ENCODE measurements at regions not wholly inside any gene's neighbourhood (a gene's known extent, or its start where the extent isn't known, plus 50 kb on each side); places are given as distances from the start of the nearest gene placed in this dataset.

GRCh38 chr9:29336281-29336680 lies 1763.0 kb upstream of the C9orf72 start:
- Mint-ChIP-seq H3K36me3 (no peaks in the 10 kb centered on the region), H3K4me3 (no peak overlapping the region), H3K27me3 (no peaks in the 10 kb centered on the region), H3K4me1 (no peaks in the 10 kb centered on the region), H3K27ac (no peak overlapping the region), H3K9me3 (peaks cover 0 to 4% (median 3%) of the 10 kb centered on the region in 3 donors)
- CTCF ChIA-PET, result no interaction called here
- no CpG with 5 or more reads among the region's 3 CpGs for WGBS (ENCODE audit: insufficient coverage)
- Histone ChIP-seq H3K9me3 (no peaks in the 10 kb centered on the region), H3K27me3 (replicated peaks in 1 of 2; ENCODE audit: control insufficient read depth in 2 of 2, extremely low read depth in 1 of 2, insufficient read depth in 2 of 2, low read length in 1 of 2) (no peaks in the 10 kb centered on the region), H3K27ac (ENCODE audit: low read length) (no peak overlapping the region), H3K36me3 (ENCODE audit: control insufficient read depth in 2 of 2, extremely low read depth in 1 of 2, insufficient read depth in 1 of 2, low read length in 1 of 2) (no peaks in the 10 kb centered on the region), H3K4me1 (ENCODE audit: control insufficient read depth in 1 of 2, extremely low read depth in 1 of 2, insufficient read depth in 2 of 2, low read length in 2 of 2) (no peaks in the 10 kb centered on the region), H3K4me3 (ENCODE audit: control insufficient read depth in 1 of 2, extremely low read depth in 1 of 2, low read length in 1 of 2) (no peak overlapping the region)
- no peak for ATAC-seq (replicated peaks in 1 of 4)
- POLR2A ChIA-PET, result no interaction called here
- no peak for DNase-seq

- Mint-ChIP-seq H3K4me3 (no peak overlapping the region), H3K9me3 (peaks cover 0 to 6% (median 0%) of the 10 kb centered on the region in 3 donors), H3K27ac (no peak overlapping the region), H3K27me3 (no peaks in the 10 kb centered on the region), H3K36me3 (no peaks in the 10 kb centered on the region), H3K4me1 (no peaks in the 10 kb centered on the region)
- no peak for ATAC-seq (replicated peaks in 1 of 4)
- Histone ChIP-seq H3K36me3 (ENCODE audit: control insufficient read depth in 2 of 2, extremely low read depth in 1 of 2, insufficient read depth in 1 of 2, low read length in 1 of 2) (no peaks in the 10 kb centered on the region), H3K9me3 (no peaks in the 10 kb centered on the region), H3K4me1 (ENCODE audit: control insufficient read depth in 1 of 2, extremely low read depth in 1 of 2, insufficient read depth in 2 of 2, low read length in 2 of 2) (no peaks in the 10 kb centered on the region), H3K4me3 (ENCODE audit: control insufficient read depth in 1 of 2, extremely low read depth in 1 of 2, low read length in 1 of 2) (no peak overlapping the region), H3K27ac (ENCODE audit: low read length) (no peak overlapping the region), H3K27me3 (replicated peaks in 1 of 2; ENCODE audit: control insufficient read depth in 2 of 2, extremely low read depth in 1 of 2, insufficient read depth in 2 of 2, low read length in 1 of 2) (no peaks in the 10 kb centered on the region)
- no CpG with 5 or more reads among the region's 2 CpGs for WGBS (ENCODE audit: insufficient coverage)
- POLR2A ChIA-PET, result no interaction called here
- no peak for DNase-seq
- CTCF ChIA-PET, result no interaction called here
Observed at GRCh38 chr9:29339387-29339786, 1766.1 kb upstream of the C9orf72 start.

GRCh38 chr9:29348999-29349398 lies 1775.7 kb upstream of the C9orf72 start:
- H3K9me3 ChIP-seq, result peaks cover 2% of the 10 kb centered on the region
- Mint-ChIP-seq H3K4me1 (no peaks in the 10 kb centered on the region), H3K27ac (no peak overlapping the region), H3K27me3 (no peaks in the 10 kb centered on the region), H3K4me3 (no peak overlapping the region), H3K9me3 (peaks cover 3 to 6% (median 4%) of the 10 kb centered on the region in 3 donors), H3K36me3 (no peaks in the 10 kb centered on the region)
- H3K4me1 ChIP-seq (ENCODE audit: control insufficient read depth in 1 of 2, extremely low read depth in 1 of 2, insufficient read depth in 2 of 2, low read length in 2 of 2), result no peaks in the 10 kb centered on the region
- no peak overlapping the region for H3K4me3 ChIP-seq (ENCODE audit: control insufficient read depth in 1 of 2, extremely low read depth in 1 of 2, low read length in 1 of 2)
- ATAC-seq (replicated peaks in 1 of 4) (no peak), DNase-seq (no peak)
- POLR2A ChIA-PET, result no interaction called here
- H3K27me3 ChIP-seq (replicated peaks in 1 of 2; ENCODE audit: control insufficient read depth in 2 of 2, extremely low read depth in 1 of 2, insufficient read depth in 2 of 2, low read length in 1 of 2), result no peaks in the 10 kb centered on the region
- no CpG with 5 or more reads among the region's 1 CpG for WGBS (ENCODE audit: insufficient coverage)
- no peak overlapping the region for H3K27ac ChIP-seq (ENCODE audit: low read length)
- CTCF ChIA-PET, result no interaction called here
- H3K36me3 ChIP-seq (ENCODE audit: control insufficient read depth in 2 of 2, extremely low read depth in 1 of 2, insufficient read depth in 1 of 2, low read length in 1 of 2), result no peaks in the 10 kb centered on the region

GRCh38 chr9:29389421-29389820 lies 1816.1 kb upstream of the C9orf72 start:
- WGBS (ENCODE audit: insufficient coverage), result 67% methylated on average over 1 of the region's 1 CpG
- Histone ChIP-seq H3K36me3 (ENCODE audit: control insufficient read depth in 2 of 2, extremely low read depth in 1 of 2, insufficient read depth in 1 of 2, low read length in 1 of 2) (no peaks in the 10 kb centered on the region), H3K9me3 (no peaks in the 10 kb centered on the region), H3K4me1 (ENCODE audit: control insufficient read depth in 1 of 2, extremely low read depth in 1 of 2, insufficient read depth in 2 of 2, low read length in 2 of 2) (no peaks in the 10 kb centered on the region), H3K4me3 (ENCODE audit: control insufficient read depth in 1 of 2, extremely low read depth in 1 of 2, low read length in 1 of 2) (no peak overlapping the region), H3K27me3 (replicated peaks in 1 of 2; ENCODE audit: control insufficient read depth in 2 of 2, extremely low read depth in 1 of 2, insufficient read depth in 2 of 2, low read length in 1 of 2) (no peaks in the 10 kb centered on the region), H3K27ac (ENCODE audit: low read length) (no peak overlapping the region)
- ATAC-seq (replicated peaks in 1 of 4), result no peak
- H3K27me3 Mint-ChIP-seq, result no peaks in the 10 kb centered on the region
- peaks cover 3 to 8% (median 6%) of the 10 kb centered on the region in 3 donors for H3K9me3 Mint-ChIP-seq
- CTCF ChIA-PET, result no interaction called here
- no peaks in the 10 kb centered on the region for H3K36me3 Mint-ChIP-seq
- H3K4me1 Mint-ChIP-seq, result no peaks in the 10 kb centered on the region
- no peak overlapping the region for H3K27ac Mint-ChIP-seq
- H3K4me3 Mint-ChIP-seq, result no peak overlapping the region
- no peak for DNase-seq
- POLR2A ChIA-PET, result no interaction called here

GRCh38 chr9:29390859-29391258 lies 1817.6 kb upstream of the C9orf72 start:
- WGBS (ENCODE audit: insufficient coverage), result no CpG with 5 or more reads among the region's 1 CpG
- ATAC-seq (replicated peaks in 1 of 4) (no peak), DNase-seq (no peak)
- Histone ChIP-seq H3K36me3 (ENCODE audit: control insufficient read depth in 2 of 2, extremely low read depth in 1 of 2, insufficient read depth in 1 of 2, low read length in 1 of 2) (no peaks in the 10 kb centered on the region), H3K9me3 (no peaks in the 10 kb centered on the region), H3K27me3 (replicated peaks in 1 of 2; ENCODE audit: control insufficient read depth in 2 of 2, extremely low read depth in 1 of 2, insufficient read depth in 2 of 2, low read length in 1 of 2) (no peaks in the 10 kb centered on the region), H3K27ac (ENCODE audit: low read length) (no peak overlapping the region), H3K4me3 (ENCODE audit: control insufficient read depth in 1 of 2, extremely low read depth in 1 of 2, low read length in 1 of 2) (no peak overlapping the region), H3K4me1 (ENCODE audit: control insufficient read depth in 1 of 2, extremely low read depth in 1 of 2, insufficient read depth in 2 of 2, low read length in 2 of 2) (no peaks in the 10 kb centered on the region)
- H3K27me3 Mint-ChIP-seq, result no peaks in the 10 kb centered on the region
- ChIA-PET CTCF (no interaction called here), POLR2A (no interaction called here)
- no peaks in the 10 kb centered on the region for H3K36me3 Mint-ChIP-seq
- peaks cover 0 to 6% (median 5%) of the 10 kb centered on the region in 3 donors for H3K9me3 Mint-ChIP-seq
- H3K4me1 Mint-ChIP-seq, result no peaks in the 10 kb centered on the region
- H3K27ac Mint-ChIP-seq, result no peak overlapping the region
- no peak overlapping the region for H3K4me3 Mint-ChIP-seq

GRCh38 chr9:29393064-29393463 lies 1819.8 kb upstream of the C9orf72 start:
- WGBS (ENCODE audit: insufficient coverage), result no CpG with 5 or more reads among the region's 2 CpGs
- Mint-ChIP-seq H3K27me3 (no peaks in the 10 kb centered on the region), H3K4me1 (no peaks in the 10 kb centered on the region), H3K36me3 (no peaks in the 10 kb centered on the region), H3K27ac (no peak overlapping the region), H3K4me3 (no peak overlapping the region), H3K9me3 (peaks cover 0 to 8% (median 3%) of the 10 kb centered on the region in 3 donors)
- Histone ChIP-seq H3K4me3 (ENCODE audit: control insufficient read depth in 1 of 2, extremely low read depth in 1 of 2, low read length in 1 of 2) (no peak overlapping the region), H3K27me3 (replicated peaks in 1 of 2; ENCODE audit: control insufficient read depth in 2 of 2, extremely low read depth in 1 of 2, insufficient read depth in 2 of 2, low read length in 1 of 2) (no peaks in the 10 kb centered on the region), H3K4me1 (ENCODE audit: control insufficient read depth in 1 of 2, extremely low read depth in 1 of 2, insufficient read depth in 2 of 2, low read length in 2 of 2) (no peaks in the 10 kb centered on the region), H3K27ac (ENCODE audit: low read length) (no peak overlapping the region), H3K36me3 (ENCODE audit: control insufficient read depth in 2 of 2, extremely low read depth in 1 of 2, insufficient read depth in 1 of 2, low read length in 1 of 2) (no peaks in the 10 kb centered on the region), H3K9me3 (no peaks in the 10 kb centered on the region)
- ATAC-seq (replicated peaks in 1 of 4) (no peak), DNase-seq (no peak)
- CTCF ChIA-PET, result no interaction called here
- POLR2A ChIA-PET, result no interaction called here

- CTCF ChIA-PET, result no interaction called here
- Histone ChIP-seq H3K4me1 (ENCODE audit: control insufficient read depth in 1 of 2, extremely low read depth in 1 of 2, insufficient read depth in 2 of 2, low read length in 2 of 2) (no peaks in the 10 kb centered on the region), H3K27ac (ENCODE audit: low read length) (no peak overlapping the region), H3K27me3 (replicated peaks in 1 of 2; ENCODE audit: control insufficient read depth in 2 of 2, extremely low read depth in 1 of 2, insufficient read depth in 2 of 2, low read length in 1 of 2) (no peaks in the 10 kb centered on the region), H3K4me3 (ENCODE audit: control insufficient read depth in 1 of 2, extremely low read depth in 1 of 2, low read length in 1 of 2) (no peak overlapping the region), H3K36me3 (ENCODE audit: control insufficient read depth in 2 of 2, extremely low read depth in 1 of 2, insufficient read depth in 1 of 2, low read length in 1 of 2) (no peaks in the 10 kb centered on the region), H3K9me3 (no peaks in the 10 kb centered on the region)
- Mint-ChIP-seq H3K4me3 (no peak overlapping the region), H3K27ac (no peak overlapping the region), H3K4me1 (no peaks in the 10 kb centered on the region), H3K27me3 (no peaks in the 10 kb centered on the region), H3K9me3 (peaks cover 0 to 9% (median 8%) of the 10 kb centered on the region in 3 donors), H3K36me3 (no peaks in the 10 kb centered on the region)
- DNase-seq (no peak), ATAC-seq (replicated peaks in 1 of 4) (no peak)
- POLR2A ChIA-PET, result no interaction called here
- WGBS (ENCODE audit: insufficient coverage), result no CpG with 5 or more reads among the region's 1 CpG
Observed at GRCh38 chr9:29394855-29395254, 1821.6 kb upstream of the C9orf72 start.

Data from T-cell (primary cell).